ENCODE measurements at regions not wholly inside any gene's neighbourhood (a gene's known extent, or its start where the extent isn't known, plus 50 kb on each side); places are given as distances from the start of the nearest gene placed in this dataset.
"Not testable (repeated sequence)": the region's sequence is repeated elsewhere in the genome, so short reads cannot be mapped to it uniquely, and the experiment has no call there.

GRCh38 chr21:41630917-41631316 lies 123.0 kb upstream of the TMPRSS2 start:
- no peak for DNase-seq

- no peak for DNase-seq
Measured at GRCh38 chr21:41630249-41630648, 122.3 kb upstream of the TMPRSS2 start.

GRCh38 chr21:41628256-41628655 lies 120.3 kb upstream of the TMPRSS2 start:
- DNase-seq, result no peak

- no peak for DNase-seq
Measured at GRCh38 chr21:41627428-41627827, 119.5 kb upstream of the TMPRSS2 start.

GRCh38 chr21:41626021-41626420 lies 118.1 kb upstream of the TMPRSS2 start:
- no peak for DNase-seq

GRCh38 chr21:41625428-41625827 lies 117.5 kb upstream of the TMPRSS2 start:
- no peak for DNase-seq

- no peak for DNase-seq
Measured at GRCh38 chr21:41624674-41625310, 116.8 kb upstream of the TMPRSS2 start.

- DNase-seq, result no peak
Measured at GRCh38 chr21:41623945-41624344, 116.0 kb upstream of the TMPRSS2 start.

- peak; percentile 57 for DNase-seq
Measured at GRCh38 chr21:41622831-41623548, 115.0 kb upstream of the TMPRSS2 start.

GRCh38 chr21:41622201-41622600 lies 114.2 kb upstream of the TMPRSS2 start:
- no peak for DNase-seq

GRCh38 chr21:41621513-41621912 lies 113.6 kb upstream of the TMPRSS2 start:
- no peak for DNase-seq

GRCh38 chr21:41620982-41621381 lies 113.0 kb upstream of the TMPRSS2 start:
- no peak for DNase-seq

GRCh38 chr21:41620541-41620940 lies 112.6 kb upstream of the TMPRSS2 start:
- no peak for DNase-seq

GRCh38 chr21:41616031-41616591 lies 108.2 kb upstream of the TMPRSS2 start:
- DNase-seq, result no peak

GRCh38 chr21:41615613-41616012 lies 107.7 kb upstream of the TMPRSS2 start:
- DNase-seq, result no peak

GRCh38 chr21:41614511-41614910 lies 106.6 kb upstream of the TMPRSS2 start:
- DNase-seq, result no peak

- DNase-seq, result no peak
Measured at GRCh38 chr21:41613533-41613909, 105.6 kb upstream of the TMPRSS2 start.

GRCh38 chr21:41612674-41613532 lies 104.9 kb upstream of the TMPRSS2 start:
- peak; percentile 39 for DNase-seq

- no peak for DNase-seq
Measured at GRCh38 chr21:41611966-41612606, 104.1 kb upstream of the TMPRSS2 start.

- DNase-seq, result no peak
Measured at GRCh38 chr21:41611441-41611840, 103.5 kb upstream of the TMPRSS2 start.

GRCh38 chr21:41610840-41611115 lies 102.8 kb upstream of the TMPRSS2 start:
- DNase-seq, result not testable (repeated sequence)

GRCh38 chr21:41610042-41610839 lies 102.3 kb upstream of the TMPRSS2 start:
- DNase-seq, result peak; percentile 78
